ENCODE measurements at regions not wholly inside any gene's neighbourhood (a gene's known extent, or its start where the extent isn't known, plus 50 kb on each side); places are given as distances from the start of the nearest gene placed in this dataset.
A peak's percentile ranks its signal among the peaks of the same experiment; 100 is the strongest.

- DNase-seq (ENCODE audit: low read depth in 2 of 2): no peak
- no peaks in the 10 kb centered on the region for H3K79me2 ChIP-seq (ENCODE audit: control insufficient read depth, insufficient read depth, low read length)
- TF ChIP-seq CTCF (conservative IDR thresholded peaks at IDR 0.05 in 1 of 2, IDR thresholded peaks at IDR 0.05 in 1 of 2; ENCODE audit: low read depth in 1 of 2, low read length in 2 of 2) (no peak), EZH2 (IDR thresholded peaks at IDR 0.05; ENCODE audit: low read length, missing control alignments) (no peak)
- H3K4me2 ChIP-seq (ENCODE audit: extremely low read depth, insufficient read depth, low read length): no peak overlapping the region
- H3K4me3 ChIP-seq (replicated peaks in 1 of 4; ENCODE audit: control extremely low read depth in 1 of 4, insufficient read depth in 1 of 4, low read depth in 3 of 4, low read length in 4 of 4): no peak overlapping the region
- no peaks in the 10 kb centered on the region for H3K9me3 ChIP-seq (ENCODE audit: control insufficient read depth, insufficient read depth, low read depth, low read length)
- no peak overlapping the region for H2AFZ ChIP-seq (ENCODE audit: low read length)
- H4K20me1 ChIP-seq (ENCODE audit: control insufficient read depth, extremely low read depth, insufficient read depth, low read length): no peaks in the 10 kb centered on the region
- no peak overlapping the region for H3K27ac ChIP-seq (ENCODE audit: insufficient read depth, low read length)
- H3K27me3 ChIP-seq (ENCODE audit: control insufficient read depth, insufficient read depth, low read length): no peaks in the 10 kb centered on the region
- H3K9ac ChIP-seq (ENCODE audit: insufficient read depth, low read length): no peak overlapping the region
- H3K36me3 ChIP-seq (ENCODE audit: control insufficient read depth, insufficient read depth, low read length): no peaks in the 10 kb centered on the region
- H3K4me1 ChIP-seq (ENCODE audit: control insufficient read depth, extremely low read depth, insufficient read depth, low read length): no peaks in the 10 kb centered on the region
These were observed 1615.8 kb downstream of the ARAP2 start for GRCh38 chr4:34628471-34628870.

- no peak overlapping the region for H3K4me2 ChIP-seq (ENCODE audit: extremely low read depth, insufficient read depth, low read length)
- no peaks in the 10 kb centered on the region for H3K36me3 ChIP-seq (ENCODE audit: control insufficient read depth, insufficient read depth, low read length)
- H3K9me3 ChIP-seq (ENCODE audit: control insufficient read depth, insufficient read depth, low read depth, low read length): no peaks in the 10 kb centered on the region
- no peaks in the 10 kb centered on the region for H4K20me1 ChIP-seq (ENCODE audit: control insufficient read depth, extremely low read depth, insufficient read depth, low read length)
- H3K79me2 ChIP-seq (ENCODE audit: control insufficient read depth, insufficient read depth, low read length): no peaks in the 10 kb centered on the region
- TF ChIP-seq CTCF (conservative IDR thresholded peaks at IDR 0.05 in 1 of 2, IDR thresholded peaks at IDR 0.05 in 1 of 2; ENCODE audit: low read depth in 1 of 2, low read length in 2 of 2): no peak
- no peak for TF ChIP-seq EZH2 (IDR thresholded peaks at IDR 0.05; ENCODE audit: low read length, missing control alignments)
- H3K27me3 ChIP-seq (ENCODE audit: control insufficient read depth, insufficient read depth, low read length): no peaks in the 10 kb centered on the region
- H2AFZ ChIP-seq (ENCODE audit: low read length): no peak overlapping the region
- no peak for DNase-seq (ENCODE audit: low read depth in 2 of 2)
- no peak overlapping the region for H3K27ac ChIP-seq (ENCODE audit: insufficient read depth, low read length)
- H3K4me3 ChIP-seq (replicated peaks in 1 of 4; ENCODE audit: control extremely low read depth in 1 of 4, insufficient read depth in 1 of 4, low read depth in 3 of 4, low read length in 4 of 4): no peak overlapping the region
- H3K4me1 ChIP-seq (ENCODE audit: control insufficient read depth, extremely low read depth, insufficient read depth, low read length): no peaks in the 10 kb centered on the region
- H3K9ac ChIP-seq (ENCODE audit: insufficient read depth, low read length): no peak overlapping the region
These were observed 1614.9 kb downstream of the ARAP2 start for GRCh38 chr4:34629451-34629850.

- TF ChIP-seq CTCF (conservative IDR thresholded peaks at IDR 0.05 in 1 of 2, IDR thresholded peaks at IDR 0.05 in 1 of 2; ENCODE audit: low read depth in 1 of 2, low read length in 2 of 2): no peak
- TF ChIP-seq EZH2 (IDR thresholded peaks at IDR 0.05; ENCODE audit: low read length, missing control alignments): no peak
These were observed 1611.1 kb downstream of the ARAP2 start for GRCh38 chr4:34633241-34633640.

More at GRCh38 chr4:34633241-34633640, 1611.1 kb downstream of the ARAP2 start:
- Histone ChIP-seq H3K27ac (ENCODE audit: insufficient read depth, low read length) (no peak overlapping the region), H3K4me3 (replicated peaks in 1 of 4; ENCODE audit: control extremely low read depth in 1 of 4, insufficient read depth in 1 of 4, low read depth in 3 of 4, low read length in 4 of 4) (no peak overlapping the region), H3K4me1 (ENCODE audit: control insufficient read depth, extremely low read depth, insufficient read depth, low read length) (no peaks in the 10 kb centered on the region), H2AFZ (ENCODE audit: low read length) (no peak overlapping the region), H4K20me1 (ENCODE audit: control insufficient read depth, extremely low read depth, insufficient read depth, low read length) (no peaks in the 10 kb centered on the region), H3K36me3 (ENCODE audit: control insufficient read depth, insufficient read depth, low read length) (no peaks in the 10 kb centered on the region), H3K9ac (ENCODE audit: insufficient read depth, low read length) (no peak overlapping the region), H3K79me2 (ENCODE audit: control insufficient read depth, insufficient read depth, low read length) (no peaks in the 10 kb centered on the region), H3K27me3 (ENCODE audit: control insufficient read depth, insufficient read depth, low read length) (no peaks in the 10 kb centered on the region), H3K9me3 (ENCODE audit: control insufficient read depth, insufficient read depth, low read depth, low read length) (no peaks in the 10 kb centered on the region), H3K4me2 (ENCODE audit: extremely low read depth, insufficient read depth, low read length) (no peak overlapping the region)
- peak in 1 of 2 donors; percentile 79 for DNase-seq (ENCODE audit: low read depth in 2 of 2)

All from fibroblast of lung (primary cell).